ENCODE measurements at regions not wholly inside any gene's neighbourhood (a gene's known extent, or its start where the extent isn't known, plus 50 kb on each side); places are given as distances from the start of the nearest gene placed in this dataset.

DNA sequence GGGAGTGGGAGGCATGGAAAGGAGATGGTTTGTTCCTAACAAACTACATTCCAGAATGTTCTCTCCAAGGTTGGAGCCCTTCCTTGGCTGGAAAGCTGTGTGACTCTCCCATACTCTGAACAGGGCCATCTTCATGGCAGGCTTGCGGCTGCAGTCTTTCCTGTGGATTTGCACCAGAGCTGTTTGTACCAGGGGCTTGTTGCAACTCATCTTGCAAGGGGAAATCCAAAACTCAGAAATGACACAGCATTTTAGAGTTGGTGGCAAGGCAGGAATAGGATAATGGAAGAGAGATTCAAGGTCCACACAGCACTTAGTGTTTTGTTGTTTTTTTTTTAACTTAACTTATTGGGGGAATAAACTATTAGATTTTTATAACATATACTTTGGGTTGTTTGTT, 73.7 kb upstream of the ZNF516 start:
- no peak overlapping the region for H3K9ac ChIP-seq (ENCODE audit: low read length)
- no peak overlapping the region for H3K4ac ChIP-seq (ENCODE audit: low read depth, low read length)
- no peaks in the 10 kb centered on the region for H3K79me2 ChIP-seq (ENCODE audit: control insufficient read depth, insufficient read depth, low read length)
- H2BK5ac ChIP-seq (ENCODE audit: low read length): no peak overlapping the region
- H3K18ac ChIP-seq (ENCODE audit: low read length): no peak overlapping the region
- H3K4me3 ChIP-seq (ENCODE audit: low read length): no peak overlapping the region
- H2BK15ac ChIP-seq (replicated peaks; ENCODE audit: low read depth): no peak overlapping the region
- no peaks in the 10 kb centered on the region for H3K36me3 ChIP-seq (ENCODE audit: control insufficient read depth, insufficient read depth, low read length)
- DNase-seq: no peak
- H3K27me3 ChIP-seq (ENCODE audit: insufficient read depth, low read length, poor library complexity): no peaks in the 10 kb centered on the region
- H3K56ac ChIP-seq (ENCODE audit: low read length): no peak overlapping the region
- no peak overlapping the region for H2AK5ac ChIP-seq (ENCODE audit: low read length)
- no peak overlapping the region for H3K23ac ChIP-seq (ENCODE audit: low read length)
- no CpG with 5 or more reads among the region's 1 CpG for WGBS (ENCODE audit: extremely low coverage, insufficient coverage, low lambda C conversion rate)
- H3K79me1 ChIP-seq (ENCODE audit: low read length): no peaks in the 10 kb centered on the region
- H3K27ac ChIP-seq (ENCODE audit: low read depth, low read length): no peak overlapping the region
- no peak overlapping the region for H3K4me2 ChIP-seq (ENCODE audit: low read length)
- H2BK120ac ChIP-seq (ENCODE audit: low read depth, low read length): no peak overlapping the region
- no peak overlapping the region for H4K8ac ChIP-seq (ENCODE audit: low read depth, low read length)
- no peak overlapping the region for H4K5ac ChIP-seq (ENCODE audit: low read length)
- peaks cover 3% of the 10 kb centered on the region for H3K4me1 ChIP-seq (ENCODE audit: control insufficient read depth, low read depth, low read length)

DNA sequence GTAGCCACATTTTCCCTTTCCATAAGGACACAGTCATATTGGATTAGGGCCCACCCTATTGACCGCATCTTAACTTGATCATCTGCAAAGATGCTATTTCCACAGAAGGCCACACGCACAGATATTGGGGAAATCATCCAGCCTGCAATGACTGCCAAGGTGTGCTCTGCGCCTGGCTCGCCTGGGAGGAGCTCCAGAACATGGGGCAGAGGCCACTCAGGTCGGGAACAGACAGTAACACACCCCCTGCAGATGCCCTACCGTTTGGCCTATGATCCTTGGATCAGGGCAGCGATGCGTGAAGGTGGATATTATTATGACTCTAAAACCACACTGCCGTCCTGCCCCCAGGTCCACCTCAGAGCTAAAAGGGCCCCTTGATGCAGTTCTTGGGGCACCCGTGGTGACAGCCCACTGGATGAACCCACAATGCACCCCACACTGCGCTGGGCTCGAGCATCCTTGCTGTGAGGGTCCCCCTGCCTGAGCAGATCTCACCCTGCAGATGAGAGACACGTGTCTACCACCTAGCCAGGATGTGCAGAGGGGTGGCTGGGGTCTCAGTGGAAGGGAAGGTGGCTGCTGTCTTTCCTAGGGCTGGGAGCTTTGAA, 72.9 kb upstream of the ZNF516 start:
- H3K23ac ChIP-seq (ENCODE audit: low read length): no peak overlapping the region

DNA sequence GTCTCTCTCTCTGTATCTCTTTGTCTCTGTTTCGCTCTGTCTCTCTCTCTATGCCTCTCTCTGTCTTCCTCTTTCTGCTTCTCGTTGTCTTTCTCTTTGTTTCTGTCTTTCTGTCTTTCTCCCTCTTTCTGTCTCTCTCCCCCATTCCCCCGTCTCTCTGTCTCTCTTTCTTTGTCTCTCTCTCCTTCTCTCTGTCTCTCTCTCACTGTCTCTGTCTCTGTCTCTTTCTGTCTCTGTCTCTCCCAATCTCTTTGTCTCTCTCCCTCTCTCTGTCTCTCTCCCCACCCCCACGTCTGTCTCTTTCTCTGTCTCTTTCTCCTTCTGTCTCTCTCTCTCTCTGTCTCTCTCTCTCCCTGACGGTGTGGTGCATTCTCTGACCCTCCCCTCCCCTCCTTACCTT, 71.9 kb upstream of the ZNF516 start:
- Histone ChIP-seq H3K27me3 (ENCODE audit: insufficient read depth, low read length, poor library complexity) (no peaks in the 10 kb centered on the region), H3K18ac (ENCODE audit: low read length) (no peak overlapping the region), H3K27ac (ENCODE audit: low read depth, low read length) (no peak overlapping the region), H3K4ac (ENCODE audit: low read depth, low read length) (no peak overlapping the region), H3K56ac (ENCODE audit: low read length) (no peak overlapping the region), H3K36me3 (ENCODE audit: control insufficient read depth, insufficient read depth, low read length) (no peaks in the 10 kb centered on the region), H3K23ac (ENCODE audit: low read length) (no peak overlapping the region), H3K9ac (ENCODE audit: low read length) (no peak overlapping the region), H3K4me1 (ENCODE audit: control insufficient read depth, low read depth, low read length) (peaks cover 3% of the 10 kb centered on the region), H2AK5ac (ENCODE audit: low read length) (no peak overlapping the region), H3K4me2 (ENCODE audit: low read length) (no peak overlapping the region), H4K5ac (ENCODE audit: low read length) (no peak overlapping the region), H3K79me2 (ENCODE audit: control insufficient read depth, insufficient read depth, low read length) (no peaks in the 10 kb centered on the region), H2BK5ac (ENCODE audit: low read length) (no peak overlapping the region), H4K8ac (ENCODE audit: low read depth, low read length) (no peak overlapping the region), H3K79me1 (ENCODE audit: low read length) (no peaks in the 10 kb centered on the region), H2BK15ac (replicated peaks; ENCODE audit: low read depth) (no peak overlapping the region), H3K4me3 (ENCODE audit: low read length) (no peak overlapping the region), H2BK120ac (ENCODE audit: low read depth, low read length) (no peak overlapping the region)
- WGBS (ENCODE audit: extremely low coverage, insufficient coverage, low lambda C conversion rate): no CpG with 5 or more reads among the region's 5 CpGs
- DNase-seq: no peak

More for the DNA sequence above, 72.9 kb upstream of the ZNF516 start:
- Histone ChIP-seq H3K79me2 (ENCODE audit: control insufficient read depth, insufficient read depth, low read length) (no peaks in the 10 kb centered on the region), H3K27ac (ENCODE audit: low read depth, low read length) (no peak overlapping the region), H2AK5ac (ENCODE audit: low read length) (no peak overlapping the region), H3K4me3 (ENCODE audit: low read length) (no peak overlapping the region), H3K4ac (ENCODE audit: low read depth, low read length) (no peak overlapping the region), H4K5ac (ENCODE audit: low read length) (no peak overlapping the region), H3K27me3 (ENCODE audit: insufficient read depth, low read length, poor library complexity) (no peaks in the 10 kb centered on the region), H3K4me2 (ENCODE audit: low read length) (no peak overlapping the region), H3K4me1 (ENCODE audit: control insufficient read depth, low read depth, low read length) (peaks cover 3% of the 10 kb centered on the region), H3K79me1 (ENCODE audit: low read length) (no peaks in the 10 kb centered on the region), H3K36me3 (ENCODE audit: control insufficient read depth, insufficient read depth, low read length) (no peaks in the 10 kb centered on the region), H4K8ac (ENCODE audit: low read depth, low read length) (no peak overlapping the region), H2BK120ac (ENCODE audit: low read depth, low read length) (no peak overlapping the region), H2BK15ac (replicated peaks; ENCODE audit: low read depth) (no peak overlapping the region), H3K56ac (ENCODE audit: low read length) (no peak overlapping the region), H2BK5ac (ENCODE audit: low read length) (no peak overlapping the region), H3K9ac (ENCODE audit: low read length) (no peak overlapping the region), H3K18ac (ENCODE audit: low read length) (no peak overlapping the region)
- no peak for DNase-seq
- no CpG with 5 or more reads among the region's 13 CpGs for WGBS (ENCODE audit: extremely low coverage, insufficient coverage, low lambda C conversion rate)

DNA sequence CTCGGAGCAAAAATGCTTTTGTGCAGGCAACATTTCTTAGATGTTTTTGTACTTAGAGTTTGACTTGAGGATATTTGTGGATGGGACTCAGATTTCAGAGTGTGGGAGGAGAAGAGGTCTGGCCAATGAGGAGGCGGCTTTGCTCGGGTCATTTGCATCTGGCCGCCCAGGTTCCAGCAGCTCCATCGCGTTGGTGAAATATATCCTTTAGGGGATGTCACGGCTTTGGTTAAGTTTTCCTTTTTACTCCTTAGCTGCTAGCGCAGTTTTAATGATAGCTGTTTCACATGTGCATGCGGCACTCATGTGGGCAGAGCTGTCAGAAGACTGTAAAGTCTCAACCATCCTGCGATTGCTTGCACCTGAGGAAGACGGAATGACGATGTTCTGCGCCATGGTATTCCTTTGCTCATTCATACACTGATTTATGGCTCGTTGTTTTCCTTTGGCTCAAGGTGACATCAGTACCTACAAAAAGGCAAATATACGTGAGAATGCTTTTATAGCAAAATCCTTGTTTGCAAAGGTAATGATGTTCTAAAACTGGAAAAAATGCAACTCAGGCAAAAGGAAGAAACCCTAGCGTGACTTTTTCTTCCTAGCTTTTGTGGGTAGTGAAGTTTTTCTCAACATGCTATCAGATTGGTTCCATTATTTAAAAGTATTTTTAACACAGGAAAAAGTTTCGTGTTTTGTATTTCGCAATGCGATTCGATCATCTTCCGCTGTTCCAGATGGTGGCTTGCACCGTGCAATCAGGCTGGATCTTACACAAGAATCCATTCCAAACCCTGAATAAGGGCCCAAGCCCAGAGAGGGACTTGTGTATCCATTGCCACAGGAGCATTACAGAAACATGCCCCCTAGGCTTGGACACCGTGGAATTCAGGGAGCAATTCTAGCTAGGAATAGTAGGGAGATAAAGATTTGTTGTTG, 70.5 kb upstream of the ZNF516 start:
- Histone ChIP-seq H2BK5ac (ENCODE audit: low read length) (no peak overlapping the region), H3K79me1 (ENCODE audit: low read length) (no peaks in the 10 kb centered on the region), H3K4me1 (ENCODE audit: control insufficient read depth, low read depth, low read length) (peaks cover 3% of the 10 kb centered on the region), H3K56ac (ENCODE audit: low read length) (no peak overlapping the region), H2BK120ac (ENCODE audit: low read depth, low read length) (no peak overlapping the region), H3K27ac (ENCODE audit: low read depth, low read length) (no peak overlapping the region), H3K4me3 (ENCODE audit: low read length) (no peak overlapping the region), H3K4me2 (ENCODE audit: low read length) (peak overlapping the region; percentile 4), H3K4ac (ENCODE audit: low read depth, low read length) (no peak overlapping the region), H3K27me3 (ENCODE audit: insufficient read depth, low read length, poor library complexity) (no peaks in the 10 kb centered on the region), H3K23ac (ENCODE audit: low read length) (no peak overlapping the region), H4K8ac (ENCODE audit: low read depth, low read length) (no peak overlapping the region), H3K36me3 (ENCODE audit: control insufficient read depth, insufficient read depth, low read length) (no peaks in the 10 kb centered on the region), H2BK15ac (replicated peaks; ENCODE audit: low read depth) (no peak overlapping the region), H3K18ac (ENCODE audit: low read length) (no peak overlapping the region), H3K79me2 (ENCODE audit: control insufficient read depth, insufficient read depth, low read length) (no peaks in the 10 kb centered on the region), H3K9ac (ENCODE audit: low read length) (no peak overlapping the region), H2AK5ac (ENCODE audit: low read length) (no peak overlapping the region), H4K5ac (ENCODE audit: low read length) (no peak overlapping the region)
- WGBS (ENCODE audit: extremely low coverage, insufficient coverage, low lambda C conversion rate): no CpG with 5 or more reads among the region's 23 CpGs
- peak; percentile 82 for DNase-seq

DNA sequence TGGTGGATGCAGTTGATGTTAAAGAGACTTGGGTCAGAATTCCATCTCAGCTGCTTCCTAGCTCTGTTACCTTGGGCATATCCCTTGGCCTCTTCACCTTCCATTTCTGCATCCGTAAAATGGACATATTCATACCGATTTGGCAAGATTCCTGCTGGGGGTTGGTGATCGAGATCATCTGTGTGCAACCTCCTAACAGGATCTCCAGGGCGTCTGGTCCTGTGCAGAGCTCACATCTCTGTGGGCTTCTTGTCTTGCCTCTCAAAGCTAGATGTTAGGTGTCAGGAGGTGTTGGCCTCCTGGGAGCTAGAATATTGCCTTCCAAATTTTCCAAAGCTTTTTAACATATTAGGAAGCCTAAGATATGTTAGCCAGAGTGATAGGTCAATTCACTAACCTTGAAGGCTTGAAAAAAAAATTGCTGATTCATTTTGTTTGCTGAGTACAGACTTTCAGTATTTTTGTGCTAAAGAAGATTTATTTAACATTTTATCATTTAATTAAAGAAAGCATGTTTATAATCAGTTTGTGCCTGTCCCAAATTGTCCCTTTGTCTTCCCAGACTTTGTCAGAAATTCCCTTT, 69.7 kb upstream of the ZNF516 start:
- Histone ChIP-seq H2BK120ac (ENCODE audit: low read depth, low read length) (no peak overlapping the region), H3K79me2 (ENCODE audit: control insufficient read depth, insufficient read depth, low read length) (no peaks in the 10 kb centered on the region), H3K4me2 (ENCODE audit: low read length) (no peak overlapping the region), H3K79me1 (ENCODE audit: low read length) (no peaks in the 10 kb centered on the region), H3K56ac (ENCODE audit: low read length) (no peak overlapping the region), H3K23ac (ENCODE audit: low read length) (no peak overlapping the region), H4K8ac (ENCODE audit: low read depth, low read length) (no peak overlapping the region), H3K4ac (ENCODE audit: low read depth, low read length) (no peak overlapping the region), H2BK15ac (replicated peaks; ENCODE audit: low read depth) (no peak overlapping the region), H3K27ac (ENCODE audit: low read depth, low read length) (no peak overlapping the region), H2BK5ac (ENCODE audit: low read length) (no peak overlapping the region), H3K36me3 (ENCODE audit: control insufficient read depth, insufficient read depth, low read length) (no peaks in the 10 kb centered on the region), H3K4me1 (ENCODE audit: control insufficient read depth, low read depth, low read length) (peaks cover 3% of the 10 kb centered on the region), H3K4me3 (ENCODE audit: low read length) (no peak overlapping the region), H2AK5ac (ENCODE audit: low read length) (no peak overlapping the region), H3K9ac (ENCODE audit: low read length) (no peak overlapping the region), H4K5ac (ENCODE audit: low read length) (peak overlapping the region; percentile 30), H3K18ac (ENCODE audit: low read length) (no peak overlapping the region), H3K27me3 (ENCODE audit: insufficient read depth, low read length, poor library complexity) (no peaks in the 10 kb centered on the region)
- WGBS (ENCODE audit: extremely low coverage, insufficient coverage, low lambda C conversion rate): no CpG with 5 or more reads among the region's 4 CpGs
- no peak for DNase-seq
